Stimulated activated CD4-positive, alpha-beta T cell treated with anti-CD3 and anti-CD28 coated beads, Interleukin-1b, Interleukin-23, amount 100 ng/mL, for 24 hours (primary cell): ENCODE measurements at regions not wholly inside any gene's neighbourhood (a gene's known extent, or its start where the extent isn't known, plus 50 kb on each side); places are given as distances from the start of the nearest gene placed in this dataset.
"Not testable (repeated sequence)": the region's sequence is repeated elsewhere in the genome, so short reads cannot be mapped to it uniquely, and the experiment has no call there.

Source experiments
- DNase-seq, 4 experiments: peaks; one replicate each; pipeline ENCODE4 v3.0.0-alpha.2; 2020; ENCODE audit warnings: low read depth in 4 of 4, low spot score in 1 of 4

- DNase-seq, result not testable (repeated sequence)
Observed at GRCh38 chr4:140219070-140219469, 65.1 kb upstream of the MAML3 start.

- no peak for DNase-seq
Observed at GRCh38 chr4:140213749-140214148, 59.8 kb upstream of the MAML3 start.

- no peak for DNase-seq
Observed at GRCh38 chr4:140213116-140213515, 59.1 kb upstream of the MAML3 start.

- no peak for DNase-seq
Observed at GRCh38 chr4:140212646-140213045, 58.7 kb upstream of the MAML3 start.

- DNase-seq, result no peak
Observed at GRCh38 chr4:140212194-140212593, 58.2 kb upstream of the MAML3 start.

DNA sequence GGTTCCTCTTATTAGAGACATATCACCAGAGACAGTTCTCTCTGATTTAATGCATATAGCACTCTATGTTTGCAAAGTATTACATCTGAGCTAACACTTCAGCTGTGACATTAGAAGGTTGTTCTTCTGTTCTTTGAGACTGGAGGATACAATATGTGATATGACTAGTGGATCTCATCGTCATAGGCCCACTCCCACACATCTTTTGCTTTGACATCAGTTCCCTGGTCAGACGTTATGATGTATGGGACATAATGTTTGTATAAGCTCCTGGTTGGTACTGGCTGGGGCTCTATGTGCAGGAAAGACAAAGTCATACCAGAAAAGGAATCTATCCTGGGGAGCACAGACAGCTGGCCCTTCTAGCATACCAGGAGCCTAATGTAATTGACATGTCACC lies 57.7 kb upstream of the MAML3 start:
- DNase-seq, result no peak

DNA sequence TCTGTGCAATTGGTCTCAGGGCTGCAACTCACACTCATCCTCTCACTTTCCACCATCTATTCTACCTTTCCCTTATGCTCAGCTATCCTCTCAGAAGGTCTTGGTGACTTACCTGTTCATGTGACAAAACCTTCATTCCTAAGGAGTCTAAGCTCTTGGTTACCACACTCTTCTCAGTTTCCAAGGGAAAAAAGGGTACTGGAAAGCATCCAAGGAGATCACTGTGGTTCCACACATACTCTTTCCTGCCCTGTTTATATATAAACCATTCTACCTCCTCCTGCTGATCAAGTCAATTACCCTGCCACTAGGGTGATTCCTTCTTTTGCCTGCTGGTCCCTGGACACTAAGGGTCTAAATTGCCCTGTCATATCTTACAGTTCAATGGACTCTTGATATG lies 57.2 kb upstream of the MAML3 start:
- no peak for DNase-seq

DNA sequence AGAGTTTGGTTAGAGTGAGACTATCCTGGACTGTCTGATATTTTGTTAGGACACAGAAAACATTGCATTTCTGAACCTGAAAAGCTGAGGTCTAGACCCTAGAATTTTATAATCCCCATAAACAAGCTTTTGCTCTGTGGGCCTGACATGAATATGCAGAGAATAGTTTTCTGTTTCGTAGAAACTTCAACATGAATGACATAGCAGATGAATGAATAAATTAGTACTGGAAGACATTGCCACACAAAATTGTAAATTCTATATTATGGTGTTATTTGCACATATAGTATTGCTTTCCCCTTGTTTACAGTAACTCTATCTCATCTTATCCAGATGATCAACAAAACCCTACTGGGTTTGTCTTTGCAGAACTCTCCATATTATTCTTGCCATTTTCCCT lies 54.9 kb upstream of the MAML3 start:
- no peak for DNase-seq
